ENCODE measurements at regions not wholly inside any gene's neighbourhood (a gene's known extent, or its start where the extent isn't known, plus 50 kb on each side); places are given as distances from the start of the nearest gene placed in this dataset.

GRCh38 chr2:234671231-234671630 lies 174.3 kb upstream of the ARL4C start:
- TF ChIP-seq EZH2 (IDR thresholded peaks at IDR 0.05) (no peak), POLR2AphosphoS5 (IDR thresholded peaks at IDR 0.05; ENCODE audit: borderline replicate concordance, low read depth, low read length) (no peak)
